ES-I3 (cell line): ENCODE measurements at regions not wholly inside any gene's neighbourhood (a gene's known extent, or its start where the extent isn't known, plus 50 kb on each side); places are given as distances from the start of the nearest gene placed in this dataset.

Experiments
- H3K36me3 ChIP-seq: 2 replicates; pipeline ENCODE4 v1.6.1; 2013; ENCODE audit warnings: mild to moderate bottlenecking, low read length, control low read depth, moderate library complexity; ENCODE audit not compliant: insufficient read depth
- H3K4me1 ChIP-seq: 2 replicates; pipeline ENCODE4 v1.6.1; 2013; ENCODE audit warnings: mild to moderate bottlenecking, control low read depth, low read length; ENCODE audit not compliant: insufficient read depth
- H3K9ac ChIP-seq: 2 replicates; pipeline ENCODE4 v1.6.1; 2013; ENCODE audit warnings: low read depth, mild to moderate bottlenecking, low read length, moderate library complexity
- H3K9me3 ChIP-seq: 2 replicates; pipeline ENCODE4 v1.6.1; 2013; ENCODE audit warnings: mild to moderate bottlenecking, low read length, moderate library complexity; ENCODE audit not compliant: control insufficient read depth, insufficient read depth

GRCh38 chr21:27688773-27689172 is 721.9 kb upstream of the ADAMTS5 start:
- H3K36me3 ChIP-seq: no peaks in the 10 kb centered on the region; the same call in 1 of the 2 replicates
- peaks cover 8% of the 10 kb centered on the region; the same call in 1 of the 2 replicates for H3K9me3 ChIP-seq
- H3K9ac ChIP-seq: no peak overlapping the region
- H3K4me1 ChIP-seq: no peaks in the 10 kb centered on the region; the same call in 1 of the 2 replicates

DNA sequence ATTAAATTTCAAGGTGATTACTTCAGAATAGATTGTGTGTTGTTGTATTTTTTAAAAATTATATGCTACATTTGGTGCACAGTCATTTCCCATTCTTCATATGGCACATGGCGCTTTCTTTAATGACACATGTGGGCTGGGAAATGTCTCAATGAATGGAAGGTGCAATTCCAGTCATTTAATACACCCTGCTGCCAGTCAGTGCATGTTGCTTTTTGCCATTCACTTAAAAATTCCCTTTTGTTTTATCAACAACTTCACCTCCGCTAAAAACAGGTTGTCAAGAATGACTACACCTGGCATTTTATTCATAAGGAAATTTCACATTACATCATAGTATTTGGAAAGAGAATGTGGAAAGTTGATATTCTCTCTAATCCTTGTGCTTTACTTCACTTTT is 716.4 kb upstream of the ADAMTS5 start:
- Histone ChIP-seq H3K9me3 (no peaks in the 10 kb centered on the region), H3K9ac (no peak overlapping the region), H3K36me3 (no peaks in the 10 kb centered on the region), H3K4me1 (no peaks in the 10 kb centered on the region)

GRCh38 chr21:27681841-27682240 is 715.0 kb upstream of the ADAMTS5 start:
- Histone ChIP-seq H3K36me3 (no peaks in the 10 kb centered on the region), H3K9me3 (no peaks in the 10 kb centered on the region), H3K9ac (no peak overlapping the region), H3K4me1 (no peaks in the 10 kb centered on the region)

- no peaks in the 10 kb centered on the region for H3K9me3 ChIP-seq
- no peak overlapping the region for H3K9ac ChIP-seq
- H3K36me3 ChIP-seq: no peaks in the 10 kb centered on the region
- H3K4me1 ChIP-seq: no peaks in the 10 kb centered on the region
Measured at GRCh38 chr21:27681038-27681437, 714.1 kb upstream of the ADAMTS5 start.

GRCh38 chr21:27680181-27680580 is 713.3 kb upstream of the ADAMTS5 start:
- no peaks in the 10 kb centered on the region for H3K36me3 ChIP-seq
- no peaks in the 10 kb centered on the region for H3K9me3 ChIP-seq
- no peak overlapping the region for H3K9ac ChIP-seq
- no peaks in the 10 kb centered on the region for H3K4me1 ChIP-seq

DNA sequence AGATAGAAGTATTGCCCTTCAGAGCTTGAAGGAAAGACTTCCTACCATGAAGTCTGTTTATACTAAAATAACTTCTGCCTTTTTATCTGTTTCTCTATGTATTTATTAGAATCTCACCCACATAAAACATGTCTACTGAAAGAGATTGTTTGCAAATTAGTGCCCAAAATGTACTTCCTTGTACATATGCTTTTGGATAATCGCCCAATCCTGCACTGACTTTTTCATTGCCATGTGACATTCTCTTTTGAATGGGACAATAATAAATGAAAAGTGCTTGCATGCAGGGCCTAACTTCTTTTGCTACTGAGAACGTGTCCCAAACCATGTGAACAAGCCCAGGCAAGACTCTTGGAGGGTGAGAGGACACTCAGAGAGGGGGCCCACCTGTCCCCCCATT is 711.6 kb upstream of the ADAMTS5 start:
- Histone ChIP-seq H3K36me3 (no peaks in the 10 kb centered on the region), H3K4me1 (no peaks in the 10 kb centered on the region), H3K9ac (no peak overlapping the region), H3K9me3 (no peaks in the 10 kb centered on the region)

GRCh38 chr21:27677546-27677945 is 710.7 kb upstream of the ADAMTS5 start:
- no peaks in the 10 kb centered on the region for H3K9me3 ChIP-seq
- H3K36me3 ChIP-seq: no peaks in the 10 kb centered on the region
- H3K9ac ChIP-seq: no peak overlapping the region
- H3K4me1 ChIP-seq: no peaks in the 10 kb centered on the region

- Histone ChIP-seq H3K36me3 (no peaks in the 10 kb centered on the region), H3K9ac (no peak overlapping the region), H3K4me1 (no peaks in the 10 kb centered on the region), H3K9me3 (no peaks in the 10 kb centered on the region)
Measured at GRCh38 chr21:27675306-27675705, 708.4 kb upstream of the ADAMTS5 start.

GRCh38 chr21:27674041-27674615 is 707.2 kb upstream of the ADAMTS5 start:
- Histone ChIP-seq H3K9me3 (no peaks in the 10 kb centered on the region), H3K36me3 (no peaks in the 10 kb centered on the region), H3K9ac (no peak overlapping the region), H3K4me1 (no peaks in the 10 kb centered on the region)

DNA sequence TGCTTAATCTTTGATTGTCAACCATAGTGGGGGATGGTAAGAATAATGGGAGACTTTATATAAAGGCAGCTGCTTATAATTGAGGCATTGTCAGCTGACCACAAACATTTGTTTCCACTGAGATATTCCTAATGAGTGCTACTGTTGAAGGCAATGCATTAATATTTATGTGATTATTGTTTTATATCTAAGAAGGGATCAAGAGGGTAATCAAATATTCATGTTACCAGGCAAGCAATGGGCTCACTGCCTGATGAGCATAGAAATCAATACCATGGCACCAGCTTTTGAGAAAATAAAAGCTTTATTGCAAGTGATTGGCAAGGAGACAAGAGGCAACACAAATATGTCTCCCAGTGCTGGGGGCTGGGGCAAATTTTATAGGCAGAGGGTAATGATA is 706.7 kb upstream of the ADAMTS5 start:
- Histone ChIP-seq H3K36me3 (no peaks in the 10 kb centered on the region), H3K9ac (no peak overlapping the region), H3K9me3 (no peaks in the 10 kb centered on the region), H3K4me1 (no peaks in the 10 kb centered on the region)

GRCh38 chr21:27671207-27671606 is 704.3 kb upstream of the ADAMTS5 start:
- Histone ChIP-seq H3K36me3 (no peaks in the 10 kb centered on the region), H3K9ac (no peak overlapping the region), H3K9me3 (no peaks in the 10 kb centered on the region), H3K4me1 (no peaks in the 10 kb centered on the region)

GRCh38 chr21:27653481-27653880 is 686.6 kb upstream of the ADAMTS5 start:
- Histone ChIP-seq H3K9me3 (no peaks in the 10 kb centered on the region), H3K4me1 (no peaks in the 10 kb centered on the region), H3K9ac (no peak overlapping the region), H3K36me3 (no peaks in the 10 kb centered on the region)

GRCh38 chr21:27649762-27650161 is 682.9 kb upstream of the ADAMTS5 start:
- no peaks in the 10 kb centered on the region for H3K4me1 ChIP-seq
- no peaks in the 10 kb centered on the region for H3K36me3 ChIP-seq
- H3K9me3 ChIP-seq: no peaks in the 10 kb centered on the region
- H3K9ac ChIP-seq: no peak overlapping the region

- Histone ChIP-seq H3K36me3 (no peaks in the 10 kb centered on the region), H3K4me1 (no peaks in the 10 kb centered on the region), H3K9ac (no peak overlapping the region), H3K9me3 (no peaks in the 10 kb centered on the region)
Measured at GRCh38 chr21:27649323-27649722, 682.4 kb upstream of the ADAMTS5 start.

DNA sequence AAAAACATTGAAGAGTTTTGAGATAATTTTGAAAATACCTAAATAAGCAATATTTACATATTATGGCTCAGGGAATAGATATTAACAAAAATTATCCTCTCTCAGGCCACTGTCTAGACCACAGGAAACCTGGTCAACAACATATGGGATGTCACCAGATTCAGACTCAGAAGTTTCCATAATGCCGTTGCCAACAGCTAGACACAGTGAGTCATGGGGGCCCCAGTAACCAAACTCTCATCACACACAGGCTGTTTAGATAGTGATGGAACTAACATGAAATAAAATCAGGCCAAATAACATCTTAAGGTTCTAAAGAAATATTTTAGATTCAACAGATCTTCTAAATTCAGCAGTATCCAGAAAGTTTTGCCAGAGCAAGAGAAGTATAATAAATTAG is 681.7 kb upstream of the ADAMTS5 start:
- H3K9ac ChIP-seq: no peak overlapping the region
- H3K4me1 ChIP-seq: no peaks in the 10 kb centered on the region
- no peaks in the 10 kb centered on the region for H3K9me3 ChIP-seq
- no peaks in the 10 kb centered on the region for H3K36me3 ChIP-seq

GRCh38 chr21:27647921-27648320 is 681.0 kb upstream of the ADAMTS5 start:
- Histone ChIP-seq H3K4me1 (no peaks in the 10 kb centered on the region), H3K9me3 (no peaks in the 10 kb centered on the region), H3K9ac (no peak overlapping the region), H3K36me3 (no peaks in the 10 kb centered on the region)
